ENCODE measurements at regions not wholly inside any gene's neighbourhood (a gene's known extent, or its start where the extent isn't known, plus 50 kb on each side); places are given as distances from the start of the nearest gene placed in this dataset.

GRCh38 chr13:30025351-30025750 is 174.9 kb upstream of the UBL3 start:
- WGBS (ENCODE audit: missing lambda C conversion rate): 92% methylated on average over 1 of the region's 1 CpG
- POLR2A ChIA-PET: no interaction called here
- no peak for FAIRE-seq

GRCh38 chr13:30024125-30024865 is 173.9 kb upstream of the UBL3 start:
- Histone ChIP-seq H3K9me3 (no peaks in the 10 kb centered on the region), H3K4me2 (no peak overlapping the region), H3K4me1 (0 out of 3 replicates have a peak, but pooled peaks cover 2% of the 10 kb centered on the region), H3K27ac (no peak overlapping the region), H3K4me3 (no peak overlapping the region)
- no peak for ATAC-seq
- WGBS (ENCODE audit: missing lambda C conversion rate): 66% methylated on average over 8 of the region's 8 CpGs
- TF ChIP-seq NFE2L2 (conservative IDR thresholded peaks at IDR 0.05; ENCODE audit: low read length): no peak
- no peak for TF ChIP-seq GATA3 (IDR thresholded peaks at IDR 0.05; ENCODE audit: borderline replicate concordance)
- TF ChIP-seq KDM5A (IDR thresholded peaks at IDR 0.05): no peak
- no peak for TF ChIP-seq EHMT2 (IDR thresholded peaks at IDR 0.05; ENCODE audit: low read depth)
- TF ChIP-seq MAZ (IDR thresholded peaks at IDR 0.05; ENCODE audit: borderline replicate concordance, low read depth, low read length): no peak
- TF ChIP-seq ZSCAN20 (CRISPR knock-in tag; IDR thresholded peaks at IDR 0.05): no peak
- TF ChIP-seq PBX3 (IDR thresholded peaks at IDR 0.05): no peak
- no peak for TF ChIP-seq RARB (CRISPR knock-in tag; IDR thresholded peaks at IDR 0.05)
- POLR2A ChIA-PET: no interaction called here
- FAIRE-seq: no peak
- CTCF ChIA-PET: no interaction called here
- no peak for DNase-seq (ENCODE audit: low read depth in 1 of 2, low spot score in 1 of 2)

More at GRCh38 chr13:30025351-30025750, 174.9 kb upstream of the UBL3 start:
- Histone ChIP-seq H3K27ac (no peak overlapping the region), H3K4me2 (no peak overlapping the region), H3K4me3 (no peak overlapping the region), H3K4me1 (0 out of 3 replicates have a peak, but pooled peaks cover 2% of the 10 kb centered on the region), H3K9me3 (no peaks in the 10 kb centered on the region)
- CTCF ChIA-PET: no interaction called here
- DNase-seq (ENCODE audit: low read depth in 1 of 2, low spot score in 1 of 2): no peak
- TF ChIP-seq CHD2 (IDR thresholded peaks at IDR 0.05; ENCODE audit: low read length, partially characterized antibody) (no peak), SMC3 (IDR thresholded peaks at IDR 0.05) (no peak), POLR2AphosphoS2 (conservative IDR thresholded peaks at IDR 0.05; ENCODE audit: low read length) (no peak), PBX3 (IDR thresholded peaks at IDR 0.05) (no peak), FOXS1 (CRISPR knock-in tag; IDR thresholded peaks at IDR 0.05) (no peak), BCL3 (IDR thresholded peaks at IDR 0.05) (no peak)
- ATAC-seq: no peak

- ATAC-seq: no peak
- no peak for TF ChIP-seq ELK1 (IDR thresholded peaks at IDR 0.05; ENCODE audit: low read depth, low read length)
- DNase-seq (ENCODE audit: low read depth in 1 of 2, low spot score in 1 of 2): no peak
- Histone ChIP-seq H3K4me1 (0 out of 3 replicates have a peak, but pooled peaks cover 2% of the 10 kb centered on the region), H3K27ac (no peak overlapping the region), H3K9me3 (no peaks in the 10 kb centered on the region), H3K4me3 (no peak overlapping the region), H3K4me2 (no peak overlapping the region)
- WGBS (ENCODE audit: missing lambda C conversion rate): 68% methylated on average over 8 of the region's 8 CpGs
- POLR2A ChIA-PET: no interaction called here
- FAIRE-seq: no peak
- CTCF ChIA-PET: no interaction called here
Observed at GRCh38 chr13:30023196-30023895, 172.9 kb upstream of the UBL3 start.

Measured in A549 (cell line).